Left renal cortex interstitium (tissue), 4 donors: ENCODE measurements at regions not wholly inside any gene's neighbourhood (a gene's known extent, or its start where the extent isn't known, plus 50 kb on each side); places are given as distances from the start of the nearest gene placed in this dataset.

Source experiments
- DNase-seq, 4 donors: peaks; one replicate each; pipeline ENCODE4 v3.0.0-alpha.2; 2013; ENCODE audit warnings: low read depth in 4 of 4, low spot score in 2 of 4, missing footprints in 1 of 4

- DNase-seq, result no peak
Observed at GRCh38 chr1:240672132-240672811, 60.3 kb upstream of the GREM2 start.

GRCh38 chr1:240667351-240667750, 55.4 kb upstream of the GREM2 start:
- DNase-seq, result no peak

GRCh38 chr1:240666568-240667198, 54.7 kb upstream of the GREM2 start:
- no peak for DNase-seq

- DNase-seq, result no peak
Observed at GRCh38 chr1:240663169-240663879, 51.4 kb upstream of the GREM2 start.
